Ovary (tissue), 7 donors: ENCODE measurements at regions not wholly inside any gene's neighbourhood (a gene's known extent, or its start where the extent isn't known, plus 50 kb on each side); places are given as distances from the start of the nearest gene placed in this dataset.

ENCODE experiments used
- DNase-seq, 5 donors: peaks; one replicate each; pipeline ENCODE4 v3.0.0-alpha.2; 2019 to 2020
- H3K27ac ChIP-seq, 2 donors: fragments of 200-600 bp; one replicate each; pipeline versions ENCODE4 v1.5.1 to v1.8.0; 2019 to 2022
- H3K27me3 ChIP-seq: fragments of 200-600 bp; one replicate; pipeline ENCODE4 v1.8.0; 2022
- H3K36me3 ChIP-seq: fragments of 200-600 bp; sonication (generic); one replicate; pipeline ENCODE4 v1.5.1; 2019
- H3K4me1 ChIP-seq: one replicate; pipeline ENCODE4 v1.8.1; 2013; ENCODE audit warnings: mild to moderate bottlenecking, moderate library complexity; ENCODE audit not compliant: insufficient read depth
- H3K4me3 ChIP-seq: fragments of 200-600 bp; sonication (generic); one replicate; pipeline ENCODE4 v1.5.1; 2017
- H3K9me3 ChIP-seq, 2 donors: fragments of 200-600 bp in 1 of 2; sonication (generic) in 1 of 2; one replicate each; pipeline versions ENCODE4 v1.5.1 to v1.8.1; 2013 to 2019; ENCODE audit warnings: mild to moderate bottlenecking in 1 of 2, moderate library complexity in 1 of 2
- CTCF ChIP-seq, 3 donors: fragments of 450-650 bp in 2 of 3; fragments of 200-600 bp in 1 of 3; IDR thresholded peaks; one replicate each; pipeline versions ENCODE4 v1.5.1 to v1.8.0; 2016 to 2022; ENCODE audit warnings: antibody characterized with exemption in 3 of 3, mild to moderate bottlenecking in 1 of 3
- EP300 ChIP-seq: sonication (generic); formaldehyde crosslinking; IDR thresholded peaks from one replicate; pipeline ENCODE4 v1.6.1; 2017; ENCODE audit warnings: antibody characterized with exemption
- POLR2A ChIP-seq: fragments of 450-650 bp; IDR thresholded peaks from one replicate; pipeline ENCODE4 v1.6.1; 2017; ENCODE audit warnings: antibody characterized with exemption, mild to moderate bottlenecking, moderate library complexity
- WGBS, 3 donors: extraction: QIAGEN DNeasy Blood & Tissue Kit in 1 of 3; methylation state at CpG; one replicate each; pipeline versions ENCODE4 v1.1.5 to v1.1.7; 2013 to 2017; 5-methylcytosine and 5-hydroxymethylcytosine counted together
- intact Hi-C, 4 donors: fragments of 100-400 bp; cut with DNase I; formaldehyde crosslinking; loops; one replicate each; pipeline versions ENCODE4 v1.11.0 to v1.15.1; 2022 to 2023
- donor health status: DM: no; HTN: no; CAD: no; lungs with moderate emphysema.
- donor health status: DM: no; HTN: no; CAD: no.
- donor health status: Bipolar disorder and iron deficiency.
- donor health status: DM: no; HTN: no; CAD: no.
- donor health status: DM: yes; HTN: yes; CAD: no.

- no peaks in the 10 kb centered on the region for H3K27me3 ChIP-seq
- WGBS, 3 donors = 61 to 79% (median 69%) methylated on average over 7 of the region's 7 CpGs
- TF ChIP-seq CTCF (IDR thresholded peaks at IDR 0.05) = no peak
- no peak for TF ChIP-seq POLR2A
- TF ChIP-seq EP300 = no peak
Observed at GRCh38 chr5:144583541-144584449, 413.1 kb downstream of the KCTD16 start.

GRCh38 chr5:144582066-144582465, 411.4 kb downstream of the KCTD16 start:
- intact Hi-C loops = no loop called here
- TF ChIP-seq POLR2A (no peak), CTCF (IDR thresholded peaks at IDR 0.05) (no peak), EP300 (no peak)
- DNase-seq = no peak
- Histone ChIP-seq H3K36me3 (no peaks in the 10 kb centered on the region), H3K4me1 (no peaks in the 10 kb centered on the region), H3K27me3 (no peaks in the 10 kb centered on the region), H3K9me3 (no peaks in the 10 kb centered on the region), H3K27ac (no peak overlapping the region), H3K4me3 (no peak overlapping the region)
- WGBS, 3 donors = 72 to 78% (median 75%) methylated on average over 3 of the region's 3 CpGs

More at GRCh38 chr5:144583541-144584449, 413.1 kb downstream of the KCTD16 start:
- Histone ChIP-seq H3K27ac (no peak overlapping the region), H3K9me3 (no peaks in the 10 kb centered on the region), H3K4me3 (no peak overlapping the region), H3K4me1 (no peaks in the 10 kb centered on the region), H3K36me3 (no peaks in the 10 kb centered on the region)
- no peak for DNase-seq
- intact Hi-C loops = no loop called here

GRCh38 chr5:144581044-144581443, 410.4 kb downstream of the KCTD16 start:
- no peaks in the 10 kb centered on the region for H3K36me3 ChIP-seq
- no peak for DNase-seq
- TF ChIP-seq POLR2A = no peak
- TF ChIP-seq CTCF (IDR thresholded peaks at IDR 0.05) = no peak
- no peak for TF ChIP-seq EP300
- no peaks in the 10 kb centered on the region for H3K9me3 ChIP-seq
- H3K4me1 ChIP-seq = no peaks in the 10 kb centered on the region
- 53 to 74% (median 58%) methylated on average over 9 of the region's 9 CpGs for WGBS, 3 donors
- no peaks in the 10 kb centered on the region for H3K27me3 ChIP-seq
- no peak overlapping the region for H3K27ac ChIP-seq
- no peak overlapping the region for H3K4me3 ChIP-seq
- intact Hi-C loops = no loop called here

- WGBS, 3 donors = 69 to 76% (median 71%) methylated on average over 3 of the region's 3 CpGs
- H3K9me3 ChIP-seq = no peaks in the 10 kb centered on the region
- no peak for TF ChIP-seq CTCF (IDR thresholded peaks at IDR 0.05)
- no peak for TF ChIP-seq EP300
- no peak for TF ChIP-seq POLR2A
- H3K4me1 ChIP-seq = no peaks in the 10 kb centered on the region
- intact Hi-C loops = no loop called here
- H3K27me3 ChIP-seq = no peaks in the 10 kb centered on the region
- no peaks in the 10 kb centered on the region for H3K36me3 ChIP-seq
- no peak overlapping the region for H3K27ac ChIP-seq
- DNase-seq = no peak
- H3K4me3 ChIP-seq = no peak overlapping the region
Observed at GRCh38 chr5:144577676-144578075, 407.0 kb downstream of the KCTD16 start.
